Mammary epithelial cell (primary cell): ENCODE measurements at regions not wholly inside any gene's neighbourhood (a gene's known extent, or its start where the extent isn't known, plus 50 kb on each side); places are given as distances from the start of the nearest gene placed in this dataset.

Experiments
- EZH2 ChIP-seq: IDR thresholded peaks from 2 replicates; pipeline ENCODE4 v1.6.1; 2012; ENCODE audit warnings: low read length, inconsistent platforms, borderline replicate concordance
- TF ChIP-seq, protein P1 (sequence below), 2 donors: IDR thresholded peaks in 1 of 2; conservative IDR thresholded peaks in 1 of 2; 2 replicates each; pipeline ENCODE4 v1.5.1; 2011 to 2012; ENCODE audit warnings: inconsistent platforms in 2 of 2, low read length in 2 of 2, mild to moderate bottlenecking in 2 of 2, control low read depth in 1 of 2, low read depth in 1 of 2; ENCODE audit not compliant: insufficient read depth in 1 of 2; ENCODE audit errors: extremely low read depth in 1 of 2

DNA sequence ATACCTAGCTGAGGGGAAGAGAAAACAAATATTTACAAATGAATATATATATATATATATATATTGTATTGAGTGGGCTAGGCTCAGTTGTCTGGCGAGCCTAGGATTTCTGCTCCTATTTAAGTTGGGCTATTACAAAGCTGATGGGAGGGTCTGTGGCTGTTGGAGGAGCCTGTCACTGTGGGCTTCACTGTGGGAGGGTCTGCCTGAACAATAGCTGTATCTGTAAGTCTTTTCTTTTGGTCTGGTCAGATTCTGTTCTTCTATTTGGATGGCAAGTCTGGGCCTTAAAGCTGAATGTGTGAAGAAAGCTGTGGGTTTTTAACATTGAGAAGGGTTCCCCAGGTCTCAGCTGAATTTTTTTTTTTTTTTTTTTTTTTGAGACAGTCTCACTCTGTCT, 220.6 kb upstream of the LYZL1 start:
- TF ChIP-seq, protein P1, sequence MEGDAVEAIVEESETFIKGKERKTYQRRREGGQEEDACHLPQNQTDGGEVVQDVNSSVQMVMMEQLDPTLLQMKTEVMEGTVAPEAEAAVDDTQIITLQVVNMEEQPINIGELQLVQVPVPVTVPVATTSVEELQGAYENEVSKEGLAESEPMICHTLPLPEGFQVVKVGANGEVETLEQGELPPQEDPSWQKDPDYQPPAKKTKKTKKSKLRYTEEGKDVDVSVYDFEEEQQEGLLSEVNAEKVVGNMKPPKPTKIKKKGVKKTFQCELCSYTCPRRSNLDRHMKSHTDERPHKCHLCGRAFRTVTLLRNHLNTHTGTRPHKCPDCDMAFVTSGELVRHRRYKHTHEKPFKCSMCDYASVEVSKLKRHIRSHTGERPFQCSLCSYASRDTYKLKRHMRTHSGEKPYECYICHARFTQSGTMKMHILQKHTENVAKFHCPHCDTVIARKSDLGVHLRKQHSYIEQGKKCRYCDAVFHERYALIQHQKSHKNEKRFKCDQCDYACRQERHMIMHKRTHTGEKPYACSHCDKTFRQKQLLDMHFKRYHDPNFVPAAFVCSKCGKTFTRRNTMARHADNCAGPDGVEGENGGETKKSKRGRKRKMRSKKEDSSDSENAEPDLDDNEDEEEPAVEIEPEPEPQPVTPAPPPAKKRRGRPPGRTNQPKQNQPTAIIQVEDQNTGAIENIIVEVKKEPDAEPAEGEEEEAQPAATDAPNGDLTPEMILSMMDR (conservative IDR thresholded peaks at IDR 0.05 in 1 of 2, IDR thresholded peaks at IDR 0.05 in 1 of 2; ENCODE audit: extremely low read depth in 1 of 2, insufficient read depth in 1 of 2, low read depth in 1 of 2, low read length in 2 of 2) = no peak
- no peak for TF ChIP-seq EZH2
